ENCODE measurements at regions not wholly inside any gene's neighbourhood (a gene's known extent, or its start where the extent isn't known, plus 50 kb on each side); places are given as distances from the start of the nearest gene placed in this dataset.

DNA sequence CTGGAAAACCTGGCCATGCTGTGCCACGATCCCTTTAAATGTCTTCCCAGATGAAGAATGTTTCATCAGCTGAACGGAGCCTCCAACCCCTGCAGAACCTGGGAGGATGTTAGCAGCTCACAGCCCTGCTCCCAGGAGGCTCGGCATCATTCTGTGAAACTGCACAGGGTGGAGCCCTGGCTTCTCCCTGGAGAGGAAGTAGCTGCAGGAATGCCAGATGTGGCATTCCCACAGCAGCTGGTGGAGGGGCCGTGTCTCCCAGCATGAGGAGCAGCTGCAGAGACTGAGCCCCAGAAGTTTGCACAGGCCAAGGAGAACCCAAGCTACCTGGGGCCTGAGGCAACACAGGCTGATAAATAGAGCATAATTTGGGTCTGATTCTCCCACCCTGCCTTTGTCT lies 165.8 kb upstream of the MAP3K1 start:
- H3K9ac ChIP-seq (ENCODE audit: low read depth, low read length, poor library complexity, severe bottlenecking) = no peak overlapping the region
- no peaks in the 10 kb centered on the region for H3K27me3 ChIP-seq (ENCODE audit: insufficient read depth, low read length, poor library complexity, severe bottlenecking)
- no peak overlapping the region for H2AFZ ChIP-seq (ENCODE audit: low read length)
- H3K9me3 ChIP-seq (ENCODE audit: insufficient read depth, low read depth, low read length) = no peaks in the 10 kb centered on the region
- H3K36me3 ChIP-seq (ENCODE audit: insufficient read depth, low read length) = no peaks in the 10 kb centered on the region
- H3F3A ChIP-seq (ENCODE audit: low read depth) = no peaks in the 10 kb centered on the region
- peaks cover 5% of the 10 kb centered on the region for H3K4me1 ChIP-seq (ENCODE audit: insufficient read depth, low read length, poor library complexity, severe bottlenecking)
- TF ChIP-seq, protein P1, sequence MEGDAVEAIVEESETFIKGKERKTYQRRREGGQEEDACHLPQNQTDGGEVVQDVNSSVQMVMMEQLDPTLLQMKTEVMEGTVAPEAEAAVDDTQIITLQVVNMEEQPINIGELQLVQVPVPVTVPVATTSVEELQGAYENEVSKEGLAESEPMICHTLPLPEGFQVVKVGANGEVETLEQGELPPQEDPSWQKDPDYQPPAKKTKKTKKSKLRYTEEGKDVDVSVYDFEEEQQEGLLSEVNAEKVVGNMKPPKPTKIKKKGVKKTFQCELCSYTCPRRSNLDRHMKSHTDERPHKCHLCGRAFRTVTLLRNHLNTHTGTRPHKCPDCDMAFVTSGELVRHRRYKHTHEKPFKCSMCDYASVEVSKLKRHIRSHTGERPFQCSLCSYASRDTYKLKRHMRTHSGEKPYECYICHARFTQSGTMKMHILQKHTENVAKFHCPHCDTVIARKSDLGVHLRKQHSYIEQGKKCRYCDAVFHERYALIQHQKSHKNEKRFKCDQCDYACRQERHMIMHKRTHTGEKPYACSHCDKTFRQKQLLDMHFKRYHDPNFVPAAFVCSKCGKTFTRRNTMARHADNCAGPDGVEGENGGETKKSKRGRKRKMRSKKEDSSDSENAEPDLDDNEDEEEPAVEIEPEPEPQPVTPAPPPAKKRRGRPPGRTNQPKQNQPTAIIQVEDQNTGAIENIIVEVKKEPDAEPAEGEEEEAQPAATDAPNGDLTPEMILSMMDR (conservative IDR thresholded peaks at IDR 0.05; ENCODE audit: low read length) = no peak
- TF ChIP-seq EZH2phosphoT487 (IDR thresholded peaks at IDR 0.05; ENCODE audit: borderline replicate concordance) = no peak
- H3K4me3 ChIP-seq (ENCODE audit: low read length, poor library complexity, severe bottlenecking) = no peak overlapping the region
- H4K20me1 ChIP-seq (ENCODE audit: insufficient read depth, low read length, poor library complexity, severe bottlenecking) = no peaks in the 10 kb centered on the region
- no peaks in the 10 kb centered on the region for H3K79me2 ChIP-seq (ENCODE audit: insufficient read depth, low read length)
- no peaks in the 10 kb centered on the region for H3K9me2 ChIP-seq (replicated peaks; ENCODE audit: low read depth, low read length)
- no peak overlapping the region for H3K4me2 ChIP-seq (ENCODE audit: low read depth, low read length, poor library complexity, severe bottlenecking)

- H3K79me2 ChIP-seq (ENCODE audit: insufficient read depth, low read length) = no peaks in the 10 kb centered on the region
- no peak overlapping the region for H3K4me3 ChIP-seq (ENCODE audit: low read length, poor library complexity, severe bottlenecking)
- no peaks in the 10 kb centered on the region for H3F3A ChIP-seq (ENCODE audit: low read depth)
- H3K4me1 ChIP-seq (ENCODE audit: insufficient read depth, low read length, poor library complexity, severe bottlenecking) = peaks cover 5% of the 10 kb centered on the region
- H3K9me2 ChIP-seq (replicated peaks; ENCODE audit: low read depth, low read length) = no peaks in the 10 kb centered on the region
- no peak overlapping the region for H3K4me2 ChIP-seq (ENCODE audit: low read depth, low read length, poor library complexity, severe bottlenecking)
- TF ChIP-seq, protein P1 (conservative IDR thresholded peaks at IDR 0.05; ENCODE audit: low read length) = no peak
- TF ChIP-seq EZH2phosphoT487 (IDR thresholded peaks at IDR 0.05; ENCODE audit: borderline replicate concordance) = no peak
- H3K27me3 ChIP-seq (ENCODE audit: insufficient read depth, low read length, poor library complexity, severe bottlenecking) = no peaks in the 10 kb centered on the region
- H3K9me3 ChIP-seq (ENCODE audit: insufficient read depth, low read depth, low read length) = no peaks in the 10 kb centered on the region
- H3K36me3 ChIP-seq (ENCODE audit: insufficient read depth, low read length) = no peaks in the 10 kb centered on the region
- no peak overlapping the region for H3K9ac ChIP-seq (ENCODE audit: low read depth, low read length, poor library complexity, severe bottlenecking)
- H2AFZ ChIP-seq (ENCODE audit: low read length) = peak overlapping the region; percentile 36
- H4K20me1 ChIP-seq (ENCODE audit: insufficient read depth, low read length, poor library complexity, severe bottlenecking) = no peaks in the 10 kb centered on the region
These were observed 166.8 kb upstream of the MAP3K1 start for GRCh38 chr5:56648460-56649034.

DNA sequence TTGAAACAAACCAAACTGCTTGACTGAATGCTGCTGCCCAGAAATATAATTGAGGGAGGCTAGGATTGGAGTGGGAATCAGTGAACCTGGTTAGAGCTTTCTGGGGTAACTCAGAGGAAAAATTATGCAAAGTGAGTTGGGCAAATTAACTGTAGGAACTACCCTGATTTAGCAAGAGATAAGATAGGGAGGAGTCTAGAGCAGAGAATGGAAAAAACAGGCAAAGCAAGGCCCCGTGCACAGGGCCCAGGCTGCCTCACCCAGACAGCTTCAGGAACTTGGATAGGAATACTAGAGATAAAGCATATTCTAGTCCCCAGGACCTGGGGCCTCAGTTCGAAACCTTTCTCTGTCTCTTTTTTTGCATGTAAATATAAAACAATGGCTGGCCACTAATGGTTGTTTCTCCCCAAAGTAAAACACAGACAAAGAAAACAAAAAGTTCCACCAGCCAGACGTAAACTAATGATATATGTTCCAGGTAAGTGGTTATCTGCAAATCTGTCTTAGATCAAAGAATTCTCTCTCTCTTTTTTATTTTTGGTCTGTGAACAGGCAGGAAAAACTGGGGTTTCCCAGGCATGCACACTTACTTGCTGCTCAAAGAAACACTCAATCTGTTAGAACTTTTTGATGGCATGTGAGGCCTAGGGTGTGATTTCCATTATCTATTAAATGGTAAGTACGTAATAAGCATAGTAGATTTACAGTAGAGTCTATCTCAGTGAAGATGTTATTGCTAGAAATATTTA lies 168.1 kb upstream of the MAP3K1 start:
- no peak for TF ChIP-seq EZH2phosphoT487 (IDR thresholded peaks at IDR 0.05; ENCODE audit: borderline replicate concordance)
- TF ChIP-seq, protein P1 (conservative IDR thresholded peaks at IDR 0.05; ENCODE audit: low read length) = no peak
- Histone ChIP-seq H3F3A (ENCODE audit: low read depth) (no peaks in the 10 kb centered on the region), H3K9me2 (replicated peaks; ENCODE audit: low read depth, low read length) (no peaks in the 10 kb centered on the region), H3K27me3 (ENCODE audit: insufficient read depth, low read length, poor library complexity, severe bottlenecking) (no peaks in the 10 kb centered on the region), H2AFZ (ENCODE audit: low read length) (no peak overlapping the region), H3K79me2 (ENCODE audit: insufficient read depth, low read length) (no peaks in the 10 kb centered on the region), H3K9me3 (ENCODE audit: insufficient read depth, low read depth, low read length) (no peaks in the 10 kb centered on the region), H4K20me1 (ENCODE audit: insufficient read depth, low read length, poor library complexity, severe bottlenecking) (no peaks in the 10 kb centered on the region), H3K9ac (ENCODE audit: low read depth, low read length, poor library complexity, severe bottlenecking) (no peak overlapping the region), H3K4me3 (ENCODE audit: low read length, poor library complexity, severe bottlenecking) (no peak overlapping the region), H3K4me1 (ENCODE audit: insufficient read depth, low read length, poor library complexity, severe bottlenecking) (peaks cover 5% of the 10 kb centered on the region), H3K4me2 (ENCODE audit: low read depth, low read length, poor library complexity, severe bottlenecking) (no peak overlapping the region), H3K36me3 (ENCODE audit: insufficient read depth, low read length) (no peaks in the 10 kb centered on the region)

Measured in Loucy (cell line).